K562 (cell line): ENCODE measurements at regions not wholly inside any gene's neighbourhood (a gene's known extent, or its start where the extent isn't known, plus 50 kb on each side); places are given as distances from the start of the nearest gene placed in this dataset.

Source experiments
- ATAC-seq: fragments of 200-7000 bp; cut with Tn5 transposase; 3 replicates; pipeline ENCODE4 v1.9.1; 2020; ENCODE audit warnings: moderate library complexity
- BruUV-seq: library from RNA; stranded (reverse); fragments of 400-500 nt; replicated peaks from 2 replicates; lab custom pipeline; 2021; lab: Mats Ljungman, UMichigan
- CTCF ChIA-PET: fragments of 300-600 bp; formaldehyde crosslinking; extraction: SDS; loops from one replicate; lab custom pipeline; 2021; ENCODE audit warnings: low intra/inter-chr PET ratio; lab: Yijun Ruan, JAX
- POLR2A ChIA-PET: fragments of 300-600, 350-650 bp; sonication (Branson Sonifier 250); formaldehyde crosslinking; extraction: SDS; loops from one replicate; lab custom pipeline; 2021; ENCODE audit warnings: antibody characterized with exemption, inconsistent platforms; lab: Yijun Ruan, JAX
- DNase-seq, 4 experiments: peaks; one replicate each; pipeline versions ENCODE4 v3.0.0 to v3.0.0-alpha.2; 2011 to 2018; ENCODE audit warnings: low spot score in 3 of 4, mixed read lengths in 3 of 4; ENCODE audit errors: extremely low read depth in 1 of 4
- FAIRE-seq: peaks from 2 replicates; lab custom pipeline; 2011; peaks lifted over from hg19 to GRCh38; lab: Jason Lieb, UNC
- H2AFZ ChIP-seq: 2 replicates; pipeline ENCODE4 v1.6.0; 2011; ENCODE audit warnings: low read depth, low read length, control low read depth, inconsistent platforms
- H3K27ac ChIP-seq: fragments of 200-600 bp; 3 replicates; pipeline ENCODE4 v1.8.0; 2011; ENCODE audit warnings: low read depth, mild to moderate bottlenecking, control low read depth, inconsistent platforms, low read length, moderate library complexity, mixed read lengths; ENCODE audit errors: extremely low read depth
- H3K27me3 ChIP-seq, 2 experiments: fragments of 300-600 bp in 1 of 2; 2 replicates in 1 of 2; 3 replicates in 1 of 2; pipeline versions ENCODE4 v1.6.0 to v1.8.0; 2011; ENCODE audit warnings: inconsistent platforms in 2 of 2, low read length in 2 of 2, mild to moderate bottlenecking in 1 of 2, mixed read lengths in 1 of 2, moderate library complexity in 1 of 2; ENCODE audit not compliant: control insufficient read depth in 2 of 2, insufficient read depth in 2 of 2
- H3K36me3 ChIP-seq: fragments of 300-600 bp; 3 replicates; pipeline ENCODE4 v1.8.0; 2011; ENCODE audit warnings: mild to moderate bottlenecking, low read length, inconsistent platforms; ENCODE audit not compliant: control insufficient read depth, insufficient read depth
- H3K4me1 ChIP-seq, 2 experiments: fragments of 200-600 bp in 1 of 2; replicated peaks in 1 of 2; 2 replicates in 1 of 2; 3 replicates in 1 of 2; pipeline versions ENCODE4 v1.5.1 to v1.8.0; 2011; ENCODE audit warnings: inconsistent platforms in 2 of 2, low read length in 2 of 2, mild to moderate bottlenecking in 1 of 2, mixed read lengths in 1 of 2, moderate library complexity in 1 of 2; ENCODE audit not compliant: control insufficient read depth in 2 of 2, insufficient read depth in 2 of 2
- H3K4me2 ChIP-seq: 2 replicates; pipeline ENCODE4 v1.6.1; 2011; ENCODE audit warnings: low read length, control low read depth, inconsistent platforms, mixed read lengths; ENCODE audit not compliant: insufficient read depth
- H3K4me3 ChIP-seq: fragments of 200-600 bp; sonication (generic), shearing (Covaris generic); 2 replicates; pipeline ENCODE4 v1.5.1; 2016; ENCODE audit warnings: control low read depth, inconsistent platforms
- H3K79me2 ChIP-seq: fragments of 200-600 bp; 3 replicates; pipeline ENCODE4 v1.8.0; 2011; ENCODE audit warnings: low read length, inconsistent platforms; ENCODE audit not compliant: control insufficient read depth, insufficient read depth
- H3K9ac ChIP-seq, 2 experiments: 2 replicates each; pipeline versions ENCODE4 v1.6.0 to v1.6.1; 2011; ENCODE audit warnings: low read depth in 2 of 2, low read length in 2 of 2, control low read depth in 1 of 2, inconsistent platforms in 1 of 2, mild to moderate bottlenecking in 1 of 2, mixed read lengths in 1 of 2; ENCODE audit not compliant: insufficient read depth in 1 of 2
- H3K9me1 ChIP-seq: one replicate; pipeline ENCODE4 v1.6.0; 2011; ENCODE audit warnings: inconsistent platforms, mild to moderate bottlenecking, low read length, moderate library complexity; ENCODE audit not compliant: control insufficient read depth, insufficient read depth
- H3K9me3 ChIP-seq: replicated peaks from 2 replicates; pipeline ENCODE4 v1.5.1; 2011; ENCODE audit warnings: low read depth, low read length, inconsistent platforms; ENCODE audit not compliant: control insufficient read depth, insufficient read depth
- H4K20me1 ChIP-seq: replicated peaks from 2 replicates; pipeline ENCODE4 v1.6.1; 2011; ENCODE audit warnings: low read length, inconsistent platforms, mixed read lengths; ENCODE audit not compliant: control insufficient read depth, insufficient read depth
- BACH1 ChIP-seq: fragments of 200-800 bp; sonication (Bioruptor generic); IDR thresholded peaks from 2 replicates; pipeline ENCODE4 v1.6.1; 2016; ENCODE audit warnings: missing genetic modification characterization, missing compliant biosample characterization
- E2F8 ChIP-seq: fragments of 450-650 bp; IDR thresholded peaks from 2 replicates; pipeline ENCODE4 v1.7.1; 2018; ENCODE audit warnings: mild to moderate bottlenecking, low read depth; ENCODE audit not compliant: partially characterized antibody
- HES1 ChIP-seq: fragments of 450-650 bp; IDR thresholded peaks from 2 replicates; pipeline ENCODE4 v1.6.1; 2016; ENCODE audit warnings: low read depth, mild to moderate bottlenecking, moderate library complexity
- MYC ChIP-seq, 2 experiments: fragments of 250-450 bp in 1 of 2; sonication (Bioruptor Pico) in 1 of 2; IDR thresholded peaks; 2 replicates each; pipeline versions ENCODE4 v1.5.1 to v1.6.1; 2012 to 2021; ENCODE audit warnings: low read depth in 2 of 2, borderline replicate concordance in 1 of 2, improper control_type of control experiment in 1 of 2, low read length in 1 of 2, mild to moderate bottlenecking in 1 of 2, moderate library complexity in 1 of 2
- NCOA4 ChIP-seq: fragments of 450-650 bp; IDR thresholded peaks from 2 replicates; pipeline ENCODE4 v1.6.1; 2018; ENCODE audit warnings: mild to moderate bottlenecking; ENCODE audit not compliant: partially characterized antibody
- SUPT5H ChIP-seq: fragments of 450-650 bp; IDR thresholded peaks from 2 replicates; pipeline ENCODE4 v1.6.1; 2016
- TBL1XR1 ChIP-seq, 2 experiments: IDR thresholded peaks; 2 replicates each; pipeline ENCODE4 v1.6.1; 2012; ENCODE audit warnings: improper control_type of control experiment in 2 of 2, low read length in 2 of 2, mild to moderate bottlenecking in 1 of 2
- THAP7 ChIP-seq: fragments of 250-450 bp; sonication (Bioruptor Pico); IDR thresholded peaks from 2 replicates; pipeline ENCODE4 v1.5.0; 2021
- ZFP1 ChIP-seq: fragments of 450-650 bp; formaldehyde crosslinking; IDR thresholded peaks from 2 replicates; pipeline ENCODE4 v1.4.0; 2020; ENCODE audit warnings: mild to moderate bottlenecking, mixed read lengths
- ZNF551 ChIP-seq: fragments of 250-450 bp; sonication (Bioruptor Pico); IDR thresholded peaks from 2 replicates; pipeline ENCODE4 v1.5.0; 2021; ENCODE audit warnings: mild to moderate bottlenecking, moderate library complexity
- ZNF79 ChIP-seq: fragments of 250-450 bp; sonication (Bioruptor Pico); IDR thresholded peaks from 2 replicates; pipeline ENCODE4 v1.4.0; 2020; ENCODE audit warnings: low read depth, mild to moderate bottlenecking, moderate library complexity
- WGBS: fragments of 100-300 bp; shearing (Covaris generic); methylation state at CpG from one replicate; pipeline ENCODE4 v1.1.6; 2016; ENCODE audit warnings: low coverage, mixed read lengths; ENCODE audit not compliant: insufficient coverage; ENCODE audit errors: missing lambda C conversion rate; 5-methylcytosine and 5-hydroxymethylcytosine counted together
- in situ Hi-C: fragments of 300-500 bp; cut with MboI; formaldehyde crosslinking; loops from 4 replicates; pipeline ENCODE4 v1.15.0; 2018; ENCODE audit warnings: inconsistent platforms, mixed read lengths
- intact Hi-C: fragments of 100-400 bp; cut with micrococcal nuclease; formaldehyde crosslinking; loops from 2 replicates; pipeline ENCODE4 v1.14.2; 2022
- TF ChIP-seq, protein P1 (sequence below): fragments of 450-650 bp; IDR thresholded peaks from 2 replicates; pipeline ENCODE4 v1.6.1; 2017; ENCODE audit warnings: antibody characterized with exemption
- TF ChIP-seq, protein P2 (sequence below): conservative IDR thresholded peaks from 2 replicates; pipeline ENCODE4 v1.6.1; 2011; ENCODE audit warnings: low read depth, mild to moderate bottlenecking, low read length; ENCODE audit not compliant: control insufficient read depth

GRCh38 chr3:102113421-102114041, 264.2 kb downstream of the NFKBIZ start:
- H3K4me3 ChIP-seq: no peak overlapping the region
- WGBS: under 1% methylated on average over 11 of the region's 11 CpGs
- H3K27ac ChIP-seq: no peak overlapping the region
- intact Hi-C loops: no loop called here
- H3K36me3 ChIP-seq: no peaks in the 10 kb centered on the region
- TF ChIP-seq E2F8 (no peak), HES1 (no peak), MYC (IDR thresholded peaks at IDR 0.05; ENCODE audit: low read depth, low read length) (no peak), MYC (CRISPR knock-in tag; IDR thresholded peaks at IDR 0.05; ENCODE audit: borderline replicate concordance, low read depth) (no peak), ZNF551 (CRISPR knock-in tag) (no peak), NCOA4 (no peak), BACH1 (tag) (no peak), TBL1XR1 (IDR thresholded peaks at IDR 0.05; ENCODE audit: low read length in 2 of 2) (no peak), THAP7 (CRISPR knock-in tag) (no peak), ZNF79 (no peak), SUPT5H (no peak), ZFP1 (CRISPR knock-in tag) (no peak)
- TF ChIP-seq, protein P1, sequence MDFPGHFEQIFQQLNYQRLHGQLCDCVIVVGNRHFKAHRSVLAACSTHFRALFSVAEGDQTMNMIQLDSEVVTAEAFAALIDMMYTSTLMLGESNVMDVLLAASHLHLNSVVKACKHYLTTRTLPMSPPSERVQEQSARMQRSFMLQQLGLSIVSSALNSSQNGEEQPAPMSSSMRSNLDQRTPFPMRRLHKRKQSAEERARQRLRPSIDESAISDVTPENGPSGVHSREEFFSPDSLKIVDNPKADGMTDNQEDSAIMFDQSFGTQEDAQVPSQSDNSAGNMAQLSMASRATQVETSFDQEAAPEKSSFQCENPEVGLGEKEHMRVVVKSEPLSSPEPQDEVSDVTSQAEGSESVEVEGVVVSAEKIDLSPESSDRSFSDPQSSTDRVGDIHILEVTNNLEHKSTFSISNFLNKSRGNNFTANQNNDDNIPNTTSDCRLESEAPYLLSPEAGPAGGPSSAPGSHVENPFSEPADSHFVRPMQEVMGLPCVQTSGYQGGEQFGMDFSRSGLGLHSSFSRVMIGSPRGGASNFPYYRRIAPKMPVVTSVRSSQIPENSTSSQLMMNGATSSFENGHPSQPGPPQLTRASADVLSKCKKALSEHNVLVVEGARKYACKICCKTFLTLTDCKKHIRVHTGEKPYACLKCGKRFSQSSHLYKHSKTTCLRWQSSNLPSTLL: no peak
- TF ChIP-seq, protein P2, sequence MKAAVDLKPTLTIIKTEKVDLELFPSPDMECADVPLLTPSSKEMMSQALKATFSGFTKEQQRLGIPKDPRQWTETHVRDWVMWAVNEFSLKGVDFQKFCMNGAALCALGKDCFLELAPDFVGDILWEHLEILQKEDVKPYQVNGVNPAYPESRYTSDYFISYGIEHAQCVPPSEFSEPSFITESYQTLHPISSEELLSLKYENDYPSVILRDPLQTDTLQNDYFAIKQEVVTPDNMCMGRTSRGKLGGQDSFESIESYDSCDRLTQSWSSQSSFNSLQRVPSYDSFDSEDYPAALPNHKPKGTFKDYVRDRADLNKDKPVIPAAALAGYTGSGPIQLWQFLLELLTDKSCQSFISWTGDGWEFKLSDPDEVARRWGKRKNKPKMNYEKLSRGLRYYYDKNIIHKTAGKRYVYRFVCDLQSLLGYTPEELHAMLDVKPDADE: no peak
- H3K79me2 ChIP-seq: no peaks in the 10 kb centered on the region
- no peaks in the 10 kb centered on the region for H4K20me1 ChIP-seq
- no peak overlapping the region for H3K9ac ChIP-seq
- in situ Hi-C loops: no loop called here
- H3K27me3 ChIP-seq: no peaks in the 10 kb centered on the region
- no TSS peak for BruUV-seq
- CTCF ChIA-PET: no interaction called here
- H3K4me1 ChIP-seq: no peaks in the 10 kb centered on the region
- FAIRE-seq: no peak
- no peak overlapping the region for H3K4me2 ChIP-seq
- POLR2A ChIA-PET: no interaction called here
- no peak for ATAC-seq
- no peak overlapping the region for H2AFZ ChIP-seq
- no peaks in the 10 kb centered on the region for H3K9me3 ChIP-seq
- peak in 1 of 4 experiments; percentile 1 for DNase-seq
- H3K9me1 ChIP-seq: no peaks in the 10 kb centered on the region
